GM19438 (cell line): ENCODE measurements at regions not wholly inside any gene's neighbourhood (a gene's known extent, or its start where the extent isn't known, plus 50 kb on each side); places are given as distances from the start of the nearest gene placed in this dataset.
A peak's percentile ranks its signal among the peaks of the same experiment; 100 is the strongest.

Source experiments
- ATAC-seq: cut with Tn5 transposase; IDR thresholded peaks from one replicate; pipeline ENCODE4 v1.9.1; 2021; ENCODE audit warnings: low read depth; ENCODE audit not compliant: unreplicated experiment

DNA sequence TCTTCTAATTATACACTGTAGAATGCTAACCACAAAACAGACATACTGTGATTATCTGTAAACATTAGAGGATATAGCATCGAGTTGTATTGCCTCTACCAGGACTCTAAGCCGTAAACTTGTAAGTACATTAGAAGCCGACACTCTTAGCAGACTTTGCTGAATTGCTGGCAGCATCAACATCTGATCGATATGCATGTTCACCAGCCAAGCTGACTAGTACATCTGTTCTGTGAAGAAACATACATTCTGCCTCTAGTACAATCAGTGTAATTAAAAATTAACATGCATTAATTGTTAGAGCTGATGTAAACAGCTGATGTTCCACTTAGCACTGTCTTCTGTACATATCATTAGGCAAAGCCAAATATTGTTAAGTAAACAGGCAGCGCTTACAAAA lies 502.2 kb downstream of the NR4A2 start:
- no peak for ATAC-seq

GRCh38 chr2:155825876-155826275 lies 506.6 kb downstream of the NR4A2 start:
- ATAC-seq = no peak

- ATAC-seq = peak; percentile 71
Measured at GRCh38 chr2:155815851-155816250, 516.7 kb downstream of the NR4A2 start.

GRCh38 chr2:155815275-155815674 lies 517.2 kb downstream of the NR4A2 start:
- ATAC-seq = peak; percentile 11

GRCh38 chr2:155810411-155810810 lies 522.1 kb downstream of the NR4A2 start:
- no peak for ATAC-seq

- no peak for ATAC-seq
Measured at GRCh38 chr2:155802888-155803287, 529.6 kb downstream of the NR4A2 start.

DNA sequence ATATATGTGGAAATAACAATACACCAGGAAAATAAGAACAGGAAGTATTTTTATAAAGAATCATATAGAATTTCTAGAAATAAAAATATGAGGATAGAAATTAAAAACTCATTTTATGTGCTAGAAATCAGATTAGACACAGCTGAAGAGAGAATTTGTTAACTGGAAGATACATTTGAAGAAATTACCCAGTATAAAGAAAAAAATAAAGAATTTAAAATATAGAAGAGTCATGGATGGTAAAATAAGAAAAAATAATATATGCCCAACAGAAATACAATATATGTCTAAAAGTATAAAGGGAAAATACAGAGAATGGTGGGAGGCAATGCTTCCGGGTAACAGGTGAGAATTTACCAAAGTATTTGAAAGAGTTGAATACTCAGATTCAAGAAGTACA lies 539.9 kb downstream of the NR4A2 start:
- no peak for ATAC-seq

GRCh38 chr2:155770516-155770915 lies 562.0 kb downstream of the NR4A2 start:
- ATAC-seq = no peak

DNA sequence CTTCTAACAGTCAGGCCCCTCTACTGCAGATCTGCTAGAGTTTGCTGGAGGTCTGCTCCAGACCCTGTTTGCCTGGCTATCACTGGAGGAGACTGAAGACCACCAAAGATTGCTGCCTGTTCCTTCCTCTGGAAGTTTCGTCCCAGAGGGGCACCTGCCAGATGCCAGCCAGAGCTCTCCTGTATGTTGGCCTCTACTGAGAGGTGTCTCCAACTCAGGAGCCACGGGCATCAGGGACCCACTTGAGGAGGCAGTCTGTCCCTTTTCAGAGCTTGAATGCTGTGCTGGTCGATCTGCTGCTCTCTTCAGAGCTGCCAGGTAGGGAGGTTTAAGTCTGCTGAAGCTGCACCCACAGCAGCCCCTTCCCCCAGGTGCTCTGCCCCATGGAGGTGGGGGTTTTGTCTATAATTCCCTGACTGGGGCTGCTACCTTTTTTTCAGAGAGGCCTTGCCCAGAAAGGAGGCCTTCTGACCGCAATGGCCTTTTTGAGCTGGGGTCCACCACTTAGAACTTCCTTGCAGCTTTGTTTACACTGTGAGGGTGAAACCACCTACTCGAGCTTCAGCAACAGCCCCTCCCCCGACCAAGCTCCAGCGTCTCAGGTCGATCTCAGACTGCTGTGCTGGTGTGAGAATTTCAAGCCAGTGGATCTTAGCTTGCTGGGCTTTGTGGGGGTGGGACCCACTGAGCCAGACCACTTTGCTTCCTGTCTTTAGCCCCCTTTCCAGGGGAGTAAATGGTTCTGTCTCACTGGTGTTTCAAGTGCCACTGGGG lies 566.0 kb downstream of the NR4A2 start:
- ATAC-seq = no peak

- no peak for ATAC-seq
Measured at GRCh38 chr2:155755481-155755880, 577.0 kb downstream of the NR4A2 start.

DNA sequence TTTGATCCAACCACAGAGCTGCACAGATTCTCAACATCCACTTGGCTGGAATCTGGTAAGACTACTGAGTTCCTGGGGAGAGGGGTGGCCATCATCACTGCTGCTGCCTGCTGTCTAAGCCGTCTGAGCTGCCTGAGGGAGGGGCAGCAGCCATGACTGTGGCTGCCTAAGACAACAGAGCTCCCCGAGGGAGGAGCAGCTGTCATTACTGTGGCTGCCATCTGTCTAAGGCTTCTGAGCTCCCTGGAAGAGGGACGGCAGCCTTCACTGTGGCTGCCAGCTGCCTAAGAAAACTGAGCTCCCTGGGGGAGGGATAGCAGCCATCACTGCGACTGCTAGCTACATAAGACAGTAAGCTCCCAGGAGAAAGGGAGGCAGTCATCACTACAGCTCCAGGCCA lies 584.4 kb downstream of the NR4A2 start:
- ATAC-seq = no peak

- ATAC-seq = no peak
Measured at GRCh38 chr2:155747531-155747930, 585.0 kb downstream of the NR4A2 start.

DNA sequence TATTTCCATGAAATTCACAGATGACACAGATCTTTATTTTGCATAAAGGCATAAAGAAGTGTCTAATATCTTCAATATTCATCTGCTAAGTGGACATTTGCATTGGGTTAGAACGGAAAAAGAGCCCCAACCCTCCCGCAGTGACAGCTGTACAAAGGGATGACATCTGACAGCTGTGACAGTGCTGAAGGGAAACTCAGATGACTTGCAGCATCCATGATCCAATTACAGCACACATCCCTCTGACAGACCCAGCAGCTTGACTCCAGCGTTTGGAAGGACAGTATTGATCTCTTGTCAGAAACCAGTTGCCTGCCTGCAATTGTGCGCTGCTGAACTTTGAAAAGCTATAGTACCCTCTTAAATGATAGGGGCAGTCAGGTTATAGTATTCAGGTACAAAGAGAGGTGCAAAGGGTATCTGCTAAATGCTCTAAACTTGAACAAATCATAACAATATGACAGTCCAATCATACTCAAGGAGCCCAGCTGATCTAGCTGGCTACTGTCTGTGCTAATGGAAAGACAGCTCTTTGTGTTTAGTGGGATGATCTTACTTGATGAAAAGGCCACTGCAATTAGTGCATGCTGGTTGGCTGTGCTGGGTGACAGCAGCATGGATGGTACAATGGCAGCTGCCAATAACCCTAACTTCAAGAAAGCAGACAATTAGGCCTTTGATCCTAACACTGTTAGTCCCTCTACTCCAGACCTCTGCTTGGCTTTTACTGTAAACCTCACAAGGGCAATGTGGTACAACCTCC lies 599.2 kb downstream of the NR4A2 start:
- no peak for ATAC-seq

DNA sequence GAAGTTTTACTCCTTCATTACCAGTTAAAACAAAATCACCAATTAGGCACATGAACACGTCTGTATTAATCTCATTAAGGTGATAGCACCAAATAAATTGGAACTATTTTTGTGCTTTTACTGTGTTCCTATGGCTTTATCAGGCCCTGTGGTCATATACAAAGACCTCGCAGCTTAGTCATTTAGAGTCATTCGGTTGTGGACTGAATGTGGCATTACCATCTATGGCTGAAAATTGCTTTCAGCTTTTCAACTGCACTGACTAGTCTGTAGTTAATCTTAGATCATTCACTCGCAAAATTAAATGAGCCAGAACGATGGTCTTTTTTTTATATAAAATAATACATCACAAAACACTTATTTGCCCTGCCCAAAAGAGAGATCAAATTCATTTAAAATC lies 601.7 kb downstream of the NR4A2 start:
- no peak for ATAC-seq

- ATAC-seq = no peak
Measured at GRCh38 chr2:155727187-155727895, 605.2 kb downstream of the NR4A2 start.

DNA sequence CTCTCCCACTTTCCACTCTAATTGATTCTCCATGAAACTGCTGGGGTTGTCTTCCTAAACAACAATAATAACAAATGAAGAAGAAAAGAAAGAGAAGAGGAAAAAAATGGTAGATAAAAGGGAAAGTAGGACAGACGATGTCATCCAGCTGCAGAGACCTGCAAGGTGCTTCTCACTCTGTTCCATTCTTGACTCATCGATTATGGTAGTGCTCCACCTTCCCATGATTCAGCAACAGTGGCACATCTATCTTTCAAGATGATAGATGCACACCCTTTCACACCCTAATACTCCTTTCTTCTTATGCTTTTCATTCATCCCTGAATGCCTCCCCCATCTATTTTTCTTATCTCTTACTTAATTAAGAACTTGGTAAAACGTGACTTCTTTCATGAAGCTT lies 610.2 kb downstream of the NR4A2 start:
- no peak for ATAC-seq

GRCh38 chr2:155715705-155716104 lies 616.8 kb downstream of the NR4A2 start:
- ATAC-seq = no peak

- no peak for ATAC-seq
Measured at GRCh38 chr2:155714983-155715382, 617.5 kb downstream of the NR4A2 start.

GRCh38 chr2:155708071-155708470 lies 624.5 kb downstream of the NR4A2 start:
- no peak for ATAC-seq

DNA sequence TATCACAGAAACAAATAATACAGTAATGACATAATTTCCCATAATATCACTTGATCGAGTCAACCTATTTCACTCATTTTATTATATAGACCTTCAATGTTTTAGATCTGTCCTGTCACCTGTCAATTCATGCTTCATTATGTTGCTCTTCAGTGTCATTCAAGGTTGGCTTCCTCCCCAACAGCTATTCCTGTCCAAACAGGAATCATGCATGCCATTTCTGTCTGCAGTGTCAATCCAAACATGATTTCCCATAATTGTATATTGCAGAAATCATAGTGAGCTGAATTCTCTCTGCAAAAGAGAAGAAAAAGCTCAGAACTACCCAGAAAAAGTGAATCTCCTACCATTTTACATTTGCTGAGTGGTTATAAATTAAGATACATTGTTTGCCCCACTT lies 628.6 kb downstream of the NR4A2 start:
- no peak for ATAC-seq

DNA sequence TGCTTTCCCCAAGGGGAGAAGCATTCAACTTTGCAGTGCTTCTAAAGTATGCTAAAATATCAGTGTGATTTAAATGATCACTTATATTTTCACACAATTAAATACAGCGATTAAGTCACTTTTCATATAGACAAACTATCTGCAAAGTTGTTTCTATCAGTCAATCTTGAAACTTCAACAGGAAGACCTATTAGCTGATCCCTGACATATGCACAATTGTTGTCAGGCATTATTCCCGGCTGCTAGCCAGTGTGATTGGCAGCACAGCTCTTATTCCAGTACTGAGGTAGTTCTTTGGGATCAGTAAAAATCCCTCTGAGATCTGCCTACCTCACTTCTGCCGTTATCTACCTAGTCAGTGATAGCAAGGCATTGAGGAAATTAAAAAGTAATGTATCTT lies 629.5 kb downstream of the NR4A2 start:
- no peak for ATAC-seq
